NCI-H774 (cell line): ENCODE measurements at regions not wholly inside any gene's neighbourhood (a gene's known extent, or its start where the extent isn't known, plus 50 kb on each side); places are given as distances from the start of the nearest gene placed in this dataset.

Experiments used
- DNase-seq: peaks from one replicate; lab custom pipeline; 2025; lab: John Stamatoyannopoulos, UW

DNA sequence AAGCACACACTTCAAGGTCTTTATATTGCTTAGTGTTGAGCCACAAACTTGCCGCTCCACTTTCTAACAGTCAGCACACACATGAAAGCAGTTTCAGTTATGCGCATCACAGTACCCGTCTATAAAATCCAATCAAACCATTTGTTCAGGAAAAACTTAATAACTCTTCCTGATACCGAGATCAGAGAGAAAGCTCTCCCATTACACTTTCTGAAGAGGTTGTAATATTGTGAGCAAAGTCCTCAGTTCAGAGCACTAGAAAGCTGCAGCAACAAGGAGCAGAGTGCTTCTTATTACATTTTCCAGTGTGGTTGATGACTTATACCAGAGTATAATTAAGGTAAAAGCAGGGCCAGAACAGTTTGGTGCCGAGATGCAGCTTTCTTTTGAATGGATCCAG lies 102.8 kb upstream of the F3 start:
- no peak for DNase-seq

DNA sequence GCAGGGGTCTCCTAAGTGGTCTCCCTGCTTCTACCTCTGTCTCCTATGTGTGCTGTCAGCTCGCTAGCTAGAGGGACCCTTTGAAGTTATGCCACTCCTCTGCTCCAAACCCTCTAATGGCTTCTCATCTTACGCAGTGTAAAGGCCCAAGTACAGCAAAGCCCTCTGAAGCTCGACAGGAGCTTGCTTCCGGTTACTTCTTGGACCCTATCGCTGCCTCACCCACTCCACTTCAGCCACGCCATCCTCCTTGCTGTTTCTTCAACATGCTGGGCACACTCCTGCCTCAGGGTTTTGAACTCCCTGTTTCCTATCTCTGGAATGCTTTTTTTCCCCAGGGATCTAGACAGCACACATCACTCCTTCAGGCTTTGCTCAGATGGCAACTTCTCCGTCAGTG lies 102.3 kb upstream of the F3 start:
- DNase-seq: no peak

DNA sequence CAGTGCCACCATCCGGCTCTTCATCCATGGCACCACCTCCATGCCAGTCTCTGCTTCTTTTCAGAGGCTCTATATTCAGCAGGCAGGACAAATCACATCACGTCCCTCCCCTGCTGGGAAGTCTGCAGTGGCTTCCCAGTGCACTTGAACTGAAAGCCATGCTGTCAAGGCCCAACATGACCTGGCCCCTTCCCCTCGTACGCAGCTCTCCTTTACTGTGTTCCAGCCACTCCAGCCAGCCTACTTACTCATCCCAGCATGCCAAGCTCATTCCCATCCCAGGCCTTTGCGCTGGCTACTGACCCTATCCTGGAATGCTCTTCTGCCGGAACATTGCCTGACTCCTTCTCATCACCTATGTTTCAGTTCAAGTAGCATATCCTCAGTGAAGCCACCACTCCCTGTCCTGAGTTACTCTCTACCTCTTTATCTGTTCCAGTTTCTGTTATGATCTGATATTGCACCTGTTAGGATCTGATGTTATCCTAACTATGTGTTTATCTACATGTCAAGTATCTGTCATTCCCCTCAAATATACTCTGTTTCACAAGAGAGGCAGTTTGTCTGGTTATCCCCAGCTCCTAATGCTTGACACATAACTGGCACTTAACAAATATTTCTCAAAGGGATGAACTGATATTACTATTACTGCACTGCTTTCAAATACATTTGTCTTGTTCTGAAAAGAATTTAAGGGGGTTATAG lies 101.2 kb upstream of the F3 start:
- DNase-seq: no peak

DNA sequence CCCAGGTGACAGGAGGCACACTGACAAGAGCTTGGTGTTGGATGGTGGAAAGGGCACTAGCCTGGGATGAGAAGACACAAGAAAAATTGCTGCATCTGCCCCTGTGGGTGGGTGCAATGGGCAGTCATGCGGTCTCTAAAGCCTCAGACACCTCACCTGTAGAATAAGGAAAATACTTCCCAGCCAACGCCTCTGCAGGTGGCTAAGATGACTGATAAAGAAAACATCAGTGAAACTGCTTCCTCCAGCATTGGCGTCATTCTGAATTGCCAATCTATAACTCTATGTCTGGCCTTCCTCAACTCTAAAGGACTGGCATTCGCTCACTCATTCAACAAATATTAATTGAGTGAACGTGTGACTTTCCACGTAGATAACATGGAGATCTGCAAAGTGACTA lies 100.4 kb upstream of the F3 start:
- DNase-seq: no peak

DNA sequence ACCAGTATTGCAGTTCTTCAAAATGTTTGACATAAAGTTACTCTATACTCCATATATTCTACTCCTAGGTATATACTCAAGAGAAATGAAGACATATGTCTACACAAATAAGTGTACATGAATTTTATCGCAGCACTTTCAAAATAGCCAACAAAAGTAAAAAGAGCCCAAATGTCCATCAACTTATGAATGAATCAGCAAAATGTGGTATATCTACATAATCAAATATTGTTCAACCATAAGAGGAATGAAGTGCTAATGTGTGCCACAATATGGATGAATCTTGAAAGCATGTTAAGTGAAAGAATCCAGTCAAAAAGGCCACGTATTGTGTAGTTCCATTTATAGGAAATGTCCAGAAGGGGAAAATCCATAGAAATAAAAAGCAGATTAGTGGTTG lies 98.6 kb upstream of the F3 start:
- no peak for DNase-seq

DNA sequence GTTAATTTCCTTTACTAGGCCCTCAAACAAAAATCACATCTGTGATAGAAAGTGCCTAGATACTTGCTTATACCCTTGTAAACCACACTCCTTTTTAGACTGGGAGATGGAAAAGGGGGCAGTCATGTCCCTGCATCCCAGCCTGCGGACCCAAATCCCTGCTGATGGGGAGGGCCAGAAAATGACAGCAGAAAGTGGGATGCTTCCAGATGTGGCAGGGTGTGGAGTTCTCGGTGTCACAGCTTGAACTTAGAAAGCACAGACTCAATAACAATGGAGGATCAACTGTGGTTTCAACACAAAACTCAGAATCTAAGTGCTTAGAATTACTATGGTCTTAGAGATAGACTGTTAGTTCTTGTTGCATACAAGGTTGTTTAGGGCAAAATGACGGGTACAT lies 95.6 kb upstream of the F3 start:
- DNase-seq: no peak

DNA sequence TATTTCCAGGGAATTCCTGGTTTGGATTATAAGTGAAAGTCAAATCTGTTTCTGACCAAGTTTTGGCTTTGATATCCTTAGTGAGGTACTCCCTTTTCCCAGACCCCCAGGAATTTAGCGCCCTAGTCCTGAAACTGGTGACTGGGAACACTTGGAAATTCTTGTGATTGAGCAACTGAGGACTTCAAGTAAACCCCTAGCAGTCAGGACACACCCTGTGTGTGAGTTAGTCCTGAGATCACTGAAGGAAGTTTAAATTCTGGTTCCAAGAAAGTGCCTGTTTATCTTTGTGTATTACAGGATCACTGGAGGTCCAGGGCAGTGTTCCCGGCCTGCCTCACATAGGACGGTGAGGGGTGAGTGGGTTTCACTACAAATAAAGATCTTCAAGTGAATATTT lies 95.1 kb upstream of the F3 start:
- DNase-seq: no peak

DNA sequence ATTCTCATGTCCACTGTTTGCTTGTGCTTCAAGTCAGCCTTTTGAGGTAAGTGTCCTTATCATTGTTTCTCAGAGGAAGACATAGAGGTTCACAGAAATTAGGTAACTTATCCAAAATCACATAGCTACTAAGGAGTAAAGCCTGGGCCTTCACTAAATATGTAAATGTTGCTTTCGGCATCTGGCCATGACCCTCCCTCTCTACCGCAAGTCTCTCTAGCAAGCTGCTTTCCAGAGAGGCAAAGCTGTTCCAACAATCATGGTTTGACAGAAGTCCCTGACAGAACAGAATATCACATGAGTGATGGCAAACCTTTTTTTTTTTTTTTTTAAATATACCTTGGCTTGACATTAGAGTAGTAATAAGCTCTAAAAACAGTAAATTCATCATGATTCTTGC lies 94.5 kb upstream of the F3 start:
- DNase-seq: no peak

DNA sequence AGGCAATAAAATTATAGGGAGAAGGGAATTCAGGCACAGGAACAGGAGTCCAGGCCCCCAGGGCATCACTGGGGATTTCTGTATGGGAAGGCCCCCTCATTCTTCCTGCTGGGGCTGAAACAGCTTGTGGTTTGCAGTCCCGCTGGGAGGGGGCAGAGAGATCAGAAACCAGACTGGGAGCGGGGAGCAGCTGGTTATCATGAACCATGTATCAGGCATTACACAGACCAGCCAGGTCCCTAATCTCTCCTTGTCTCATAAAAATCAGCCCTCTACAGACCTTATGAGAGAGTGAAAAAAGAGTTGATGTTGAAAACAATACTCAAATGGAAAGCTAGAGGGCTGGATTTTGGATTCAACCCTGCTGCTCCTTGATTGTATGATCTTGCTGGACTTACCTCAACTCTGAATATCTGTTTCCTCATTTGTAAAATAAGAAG lies 93.4 kb upstream of the F3 start:
- no peak for DNase-seq

DNA sequence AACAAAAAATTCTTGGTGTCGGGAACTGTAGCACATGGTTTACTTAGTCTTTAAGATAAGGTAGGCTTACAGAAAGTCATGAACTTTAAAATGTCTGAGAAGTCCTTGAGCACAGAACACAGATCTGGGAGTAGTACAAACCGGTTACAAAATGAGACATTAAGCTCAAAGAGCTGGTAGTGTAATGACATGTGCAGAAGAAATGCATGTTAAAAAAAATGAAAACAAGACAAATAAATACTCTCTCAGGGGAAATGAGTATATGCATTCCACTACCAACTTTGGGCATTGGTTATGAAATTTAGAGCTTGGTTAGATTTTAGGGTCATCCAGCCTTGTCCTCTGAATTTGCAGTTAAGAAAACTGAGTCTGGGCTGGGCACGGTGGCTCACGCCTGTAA lies 91.5 kb upstream of the F3 start:
- DNase-seq: no peak

DNA sequence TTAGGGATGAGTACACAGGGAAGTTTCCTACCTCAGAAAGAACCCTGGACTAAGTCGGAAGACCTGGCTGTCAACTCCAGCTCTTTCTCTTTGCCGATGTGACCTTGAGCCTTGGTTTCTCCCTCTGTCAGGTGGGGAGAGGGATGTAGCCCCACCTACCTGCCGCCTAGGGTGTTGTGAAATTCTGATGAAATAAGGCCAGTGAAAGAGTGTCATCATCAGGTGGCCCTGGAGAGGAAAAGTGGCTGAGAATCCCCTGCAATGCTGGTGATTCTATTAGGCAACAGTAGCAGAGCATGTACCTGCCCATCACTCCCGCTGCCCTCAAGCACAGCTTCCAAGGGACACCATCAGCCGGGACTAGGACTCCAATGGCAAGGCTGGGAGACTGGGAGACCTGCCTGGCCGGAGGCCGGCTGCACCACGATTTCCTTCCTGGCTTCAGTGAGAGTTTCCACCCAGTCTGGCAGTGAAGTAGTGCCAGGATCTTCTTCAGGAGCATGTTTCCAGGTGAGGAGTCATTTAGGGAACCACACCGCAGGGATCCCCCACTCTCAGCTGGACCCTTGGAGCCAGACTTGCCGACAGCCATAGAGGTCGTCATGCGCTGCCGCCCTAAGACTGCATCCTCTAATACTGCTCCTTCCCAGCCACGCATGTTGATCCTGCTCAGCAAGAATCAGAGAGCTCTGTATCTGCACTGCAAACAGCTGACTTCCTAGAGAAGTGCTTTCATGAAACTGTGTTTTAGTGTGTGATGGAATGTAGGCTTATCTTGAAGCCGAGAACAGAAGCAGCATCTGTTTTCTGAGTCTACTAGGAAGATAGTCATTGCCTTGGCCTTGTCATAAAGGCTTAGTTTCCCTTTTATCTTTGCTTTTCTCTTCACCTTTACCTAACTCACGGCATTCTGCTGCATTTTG lies 88.0 kb upstream of the F3 start:
- no peak for DNase-seq

DNA sequence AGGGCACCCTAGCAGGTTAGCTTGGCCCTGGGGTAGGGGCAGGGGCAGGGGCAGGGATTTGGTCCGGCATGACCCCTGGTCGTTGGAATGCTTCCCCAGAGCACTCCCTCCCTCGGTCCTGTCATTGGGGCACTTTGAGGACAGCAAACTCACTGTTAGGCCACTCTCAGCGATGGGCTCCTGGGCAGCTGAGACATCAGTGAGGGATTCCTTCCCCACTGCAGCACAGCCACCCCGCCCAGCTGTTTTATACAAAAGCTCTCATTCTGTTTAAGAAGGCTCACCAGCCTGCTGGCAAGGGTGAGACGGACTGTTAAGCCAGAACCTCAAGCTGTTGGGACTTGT lies 86.9 kb upstream of the F3 start:
- no peak for DNase-seq

DNA sequence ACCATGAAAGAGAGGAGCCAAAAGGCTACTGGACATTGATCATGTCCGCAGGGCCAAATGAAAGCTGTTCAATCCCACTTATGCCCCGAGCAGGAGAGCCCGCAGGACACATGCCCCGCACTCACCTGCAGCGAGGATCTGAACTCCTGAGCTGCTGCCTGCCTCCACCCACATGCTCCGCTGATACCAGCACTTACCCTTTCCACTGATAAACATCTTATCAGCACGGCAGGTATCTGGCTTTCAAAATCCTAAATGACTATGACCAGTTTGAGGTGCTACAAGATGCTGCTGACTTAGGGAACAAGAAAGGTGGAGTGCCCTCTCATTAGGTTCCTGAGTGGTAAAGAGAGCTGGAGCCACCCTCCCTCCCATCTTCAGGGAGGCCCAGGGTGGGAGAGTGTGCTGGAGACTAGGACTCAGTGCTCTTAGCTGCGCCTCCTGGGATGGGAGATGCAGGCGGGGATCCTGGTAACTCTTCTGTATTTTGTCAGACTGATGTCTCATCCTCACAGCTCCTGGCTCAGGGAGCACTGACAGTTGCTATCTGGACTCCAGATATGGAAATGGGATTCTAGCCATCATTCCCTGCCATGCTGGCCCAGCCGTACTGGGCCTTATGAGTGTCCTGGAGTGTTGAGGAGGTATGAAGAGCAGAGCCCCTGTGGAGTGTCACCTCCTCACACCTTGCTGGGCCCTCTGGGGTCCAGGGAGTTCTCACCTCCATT lies 86.4 kb upstream of the F3 start:
- DNase-seq: no peak

DNA sequence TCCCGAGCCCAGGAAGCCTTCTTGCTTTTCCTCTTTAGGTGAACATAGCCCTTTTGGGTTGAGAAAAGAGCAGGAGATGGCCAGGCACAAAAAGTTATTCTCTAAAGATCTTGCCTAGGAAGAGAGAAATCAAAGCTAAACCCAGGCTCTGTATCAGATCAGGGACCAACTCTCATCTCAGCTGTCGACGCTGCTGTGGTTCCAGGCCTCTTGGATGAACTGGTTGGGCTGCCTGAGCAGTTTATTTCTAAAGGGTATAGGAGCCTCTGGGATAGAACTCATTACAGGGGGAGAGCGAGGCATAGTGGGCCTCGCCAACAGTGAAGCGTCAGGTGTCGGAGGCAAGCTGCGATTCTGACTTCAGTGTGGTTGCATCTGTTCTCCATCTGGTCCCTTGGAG lies 82.6 kb upstream of the F3 start:
- no peak for DNase-seq

DNA sequence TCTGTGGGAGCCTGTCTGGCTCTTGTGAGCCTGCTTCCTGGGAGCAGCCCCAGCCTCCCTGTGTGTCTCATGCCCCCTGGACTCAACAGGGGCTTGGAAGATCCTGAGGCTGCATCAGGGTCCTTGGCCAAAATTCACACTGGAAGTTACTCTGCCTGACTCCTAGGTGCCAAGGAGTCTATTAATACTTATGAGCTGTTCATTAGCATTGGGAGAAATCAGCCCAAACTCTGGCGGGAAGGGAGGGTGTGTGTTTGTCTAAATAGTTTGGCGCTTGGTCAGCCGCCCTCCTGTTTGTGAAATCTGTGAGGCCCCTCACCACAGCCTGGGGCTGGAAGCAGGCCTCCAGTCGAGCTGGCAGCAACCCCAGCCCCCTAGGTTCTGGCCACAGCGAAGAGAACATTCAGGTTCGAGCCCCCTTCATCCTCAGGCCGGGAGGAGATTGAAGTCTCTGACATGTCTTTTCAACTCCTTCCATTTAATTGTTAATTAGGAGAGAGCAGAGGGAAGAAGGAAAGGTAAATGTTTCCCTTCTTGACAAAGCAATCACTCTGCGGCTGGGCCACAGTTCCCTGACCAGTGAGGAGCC lies 82.1 kb upstream of the F3 start:
- DNase-seq: no peak

DNA sequence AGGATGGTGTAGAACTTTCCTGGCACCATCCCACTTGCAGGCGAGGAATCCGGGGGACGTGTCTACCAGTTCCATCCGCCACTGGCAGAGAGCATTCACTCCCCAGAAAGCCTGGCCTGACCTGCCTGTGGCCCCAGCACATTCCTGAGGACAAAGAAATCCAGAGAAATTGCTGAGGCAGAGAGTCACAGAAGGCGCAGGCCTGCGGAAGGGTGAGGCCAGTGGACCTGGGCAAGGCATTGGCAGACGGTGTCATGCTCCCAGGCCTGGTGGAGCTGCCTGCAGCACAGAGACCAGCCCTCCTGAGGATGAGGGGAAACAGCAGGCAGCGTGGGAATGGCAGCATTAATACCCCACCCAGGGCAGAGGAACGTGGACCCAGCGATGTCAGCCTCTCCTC lies 81.2 kb upstream of the F3 start:
- DNase-seq: no peak

DNA sequence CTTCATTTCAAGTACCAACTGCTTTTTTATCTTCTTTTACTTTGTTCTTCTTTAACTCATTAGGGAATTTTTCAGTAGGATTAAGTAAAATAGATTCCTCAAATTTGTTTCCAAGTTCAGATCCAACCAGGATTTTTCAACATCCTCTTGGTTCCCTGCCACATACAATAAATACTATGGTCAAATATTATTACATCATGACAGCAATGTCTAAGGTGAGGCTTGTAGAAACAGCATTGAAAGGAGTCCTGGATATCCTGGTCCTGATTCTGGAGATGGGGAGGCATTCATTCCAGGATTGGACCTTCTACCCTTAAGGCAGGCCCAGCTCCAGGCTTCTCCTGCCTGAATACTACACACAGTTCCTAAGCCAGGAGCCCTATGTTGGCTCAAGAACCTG lies 80.2 kb upstream of the F3 start:
- no peak for DNase-seq

DNA sequence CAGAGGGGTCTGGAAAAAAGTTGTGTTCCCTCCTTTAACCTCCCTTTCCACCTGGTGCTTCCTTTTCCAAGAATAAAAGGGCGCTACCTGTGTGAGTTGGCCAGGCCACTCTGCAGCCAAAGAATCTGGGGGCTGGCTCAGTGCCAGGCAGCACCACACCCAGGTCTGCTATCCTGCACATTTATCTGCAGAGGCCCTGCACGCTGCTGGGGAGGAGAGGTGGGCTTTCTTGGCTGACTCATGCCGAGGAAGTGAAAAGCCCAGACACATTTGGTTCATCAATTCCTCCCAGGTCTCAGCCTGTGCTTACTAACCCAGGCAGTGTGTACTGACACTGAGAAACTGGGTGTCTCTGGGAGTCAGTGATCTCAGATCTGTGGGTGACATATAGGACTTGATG lies 79.8 kb upstream of the F3 start:
- no peak for DNase-seq

DNA sequence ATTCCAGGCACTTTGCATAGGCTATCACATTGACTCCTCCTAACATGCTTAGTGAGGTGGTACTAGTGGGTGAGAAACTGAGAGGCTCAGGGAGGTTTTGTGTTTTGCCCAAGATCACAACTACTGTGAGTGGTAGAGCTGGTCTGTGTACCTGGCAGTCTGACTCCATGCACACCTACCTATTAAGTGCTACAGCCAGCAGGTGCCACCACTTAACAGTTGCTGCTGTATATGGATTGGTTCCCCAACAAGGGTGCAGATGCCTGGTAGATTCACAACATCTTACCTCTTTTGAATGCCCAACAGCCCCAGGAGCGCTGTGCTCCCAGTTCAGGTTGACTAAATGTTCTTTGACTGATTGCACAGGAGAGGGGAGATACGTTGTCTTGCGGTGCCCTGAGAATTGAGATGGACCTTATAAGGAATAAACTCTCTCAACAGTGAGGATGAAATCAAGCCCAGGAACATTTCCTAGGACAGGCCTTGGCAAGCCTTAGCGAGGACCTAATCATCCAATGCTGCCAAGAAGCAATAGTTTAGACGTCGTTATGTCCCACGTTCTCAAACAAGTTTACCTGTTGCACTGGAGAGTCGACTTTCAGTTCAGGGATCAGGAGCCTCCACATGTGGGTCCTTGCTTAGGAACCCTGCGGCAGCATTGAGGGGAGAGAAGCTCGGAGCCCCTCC lies 78.9 kb upstream of the F3 start:
- DNase-seq: no peak

DNA sequence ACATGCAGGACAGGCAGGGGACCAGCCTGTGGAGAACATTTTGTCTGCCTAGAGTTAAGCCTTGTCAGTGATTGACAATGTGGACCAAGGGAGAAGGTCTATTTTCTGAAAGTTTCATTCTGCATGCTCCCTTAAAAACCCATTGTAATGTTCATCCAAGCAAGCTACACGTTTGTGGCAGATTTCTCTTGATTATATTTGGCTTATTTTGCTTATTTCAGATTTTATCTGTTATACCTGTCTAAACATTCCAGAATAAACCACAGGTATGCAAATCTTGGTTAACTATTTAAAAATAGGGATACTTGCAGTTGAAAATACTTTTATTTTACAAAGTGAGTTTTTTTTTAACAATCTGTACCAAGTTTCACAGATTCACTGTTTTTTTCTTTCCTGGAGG lies 78.2 kb upstream of the F3 start:
- DNase-seq: no peak

DNA sequence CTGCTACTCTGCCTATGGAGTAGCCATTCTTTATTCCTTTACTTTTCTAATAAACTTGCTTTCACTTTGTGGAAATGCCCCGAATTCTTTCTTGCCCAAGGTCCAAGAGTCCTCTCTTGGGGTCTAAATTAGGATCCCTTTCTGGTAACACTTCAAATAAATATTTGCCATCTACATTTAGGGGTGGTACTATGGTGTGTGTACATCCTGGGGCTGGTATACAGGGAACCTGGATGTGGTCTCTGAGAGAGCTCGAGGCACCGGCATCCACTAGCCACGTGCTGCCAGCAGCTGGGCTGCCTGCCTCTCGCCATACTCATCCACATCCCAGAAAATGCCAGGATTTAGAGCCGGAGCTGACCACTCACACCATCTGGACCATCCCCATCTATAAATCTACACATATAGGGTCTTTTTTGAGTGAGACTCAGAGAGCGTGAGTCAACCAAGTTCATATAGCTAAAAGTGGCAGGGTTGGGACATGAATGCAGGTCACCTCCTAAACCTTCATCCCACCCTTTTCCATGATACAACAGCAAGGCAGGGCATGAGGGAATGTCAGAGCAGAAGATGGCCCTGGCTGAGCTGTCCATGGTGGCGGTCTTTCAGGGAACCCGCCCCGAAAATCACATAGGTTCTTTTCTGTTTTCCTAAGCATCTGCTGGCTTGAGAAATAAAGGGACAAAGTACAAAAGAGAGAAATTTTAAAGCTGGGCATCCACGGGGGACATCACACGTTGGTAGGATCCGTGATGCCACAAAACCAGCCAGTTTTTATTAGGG lies 76.6 kb upstream of the F3 start:
- DNase-seq: no peak
